ENCODE measurements at regions not wholly inside any gene's neighbourhood (a gene's known extent, or its start where the extent isn't known, plus 50 kb on each side); places are given as distances from the start of the nearest gene placed in this dataset.

DNA sequence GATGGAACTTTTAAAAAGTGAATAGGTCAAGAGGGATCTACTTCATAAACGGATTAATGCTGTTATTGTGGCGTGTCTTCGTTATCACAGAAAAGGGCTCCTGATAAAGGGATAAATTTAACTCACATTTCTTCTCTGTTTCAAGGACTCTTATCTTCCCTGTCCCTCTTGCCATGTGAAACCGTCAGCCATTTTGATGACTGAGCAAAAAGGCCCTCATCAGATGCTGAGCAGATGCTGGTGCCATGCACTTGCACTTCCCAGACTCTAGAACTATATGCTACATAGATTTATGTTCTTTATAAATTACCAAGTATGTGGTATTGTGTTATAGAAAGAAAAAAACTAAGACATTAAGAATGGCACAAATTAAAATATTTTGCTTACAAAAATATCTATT lies 1011.8 kb upstream of the GBE1 start:
- TF ChIP-seq POLR2A (IDR thresholded peaks at IDR 0.05) (no peak), CTCF (IDR thresholded peaks at IDR 0.05 in 4 of 5, conservative IDR thresholded peaks at IDR 0.05 in 1 of 5) (no peak)
